A172 (cell line): ENCODE measurements at regions not wholly inside any gene's neighbourhood (a gene's known extent, or its start where the extent isn't known, plus 50 kb on each side); places are given as distances from the start of the nearest gene placed in this dataset.

ENCODE experiments used
- DNase-seq: peaks from one replicate; pipeline ENCODE4 v3.0.0-alpha.2; 2015; ENCODE audit warnings: low spot score

GRCh38 chr5:167626341-167627123, 664.9 kb upstream of the WWC1 start:
- peak; percentile 40 for DNase-seq

- DNase-seq, result no peak
Observed at GRCh38 chr5:167629634-167630033, 661.8 kb upstream of the WWC1 start.

GRCh38 chr5:167631191-167631590, 660.3 kb upstream of the WWC1 start:
- no peak for DNase-seq

- no peak for DNase-seq
Observed at GRCh38 chr5:167633114-167633513, 658.3 kb upstream of the WWC1 start.

DNA sequence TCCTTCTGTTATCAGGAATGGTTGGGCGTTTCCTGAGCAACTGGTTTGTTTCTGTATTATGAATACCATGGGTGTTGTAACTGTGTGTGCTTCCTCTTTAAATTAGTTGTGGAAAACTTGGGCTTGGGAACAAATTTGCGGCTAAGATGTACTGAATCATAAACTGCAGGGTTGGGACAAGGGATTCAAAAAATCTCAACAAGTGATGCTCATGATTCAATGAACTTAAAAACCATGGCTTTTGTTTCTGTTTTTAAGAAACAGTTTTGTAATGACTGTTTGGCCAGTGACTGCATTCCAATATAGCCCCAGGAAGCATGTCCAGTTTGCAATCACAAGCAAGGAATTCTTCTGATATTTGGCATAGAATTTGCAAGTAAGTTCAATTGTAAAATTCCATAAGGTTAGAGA, 657.5 kb upstream of the WWC1 start:
- no peak for DNase-seq

DNA sequence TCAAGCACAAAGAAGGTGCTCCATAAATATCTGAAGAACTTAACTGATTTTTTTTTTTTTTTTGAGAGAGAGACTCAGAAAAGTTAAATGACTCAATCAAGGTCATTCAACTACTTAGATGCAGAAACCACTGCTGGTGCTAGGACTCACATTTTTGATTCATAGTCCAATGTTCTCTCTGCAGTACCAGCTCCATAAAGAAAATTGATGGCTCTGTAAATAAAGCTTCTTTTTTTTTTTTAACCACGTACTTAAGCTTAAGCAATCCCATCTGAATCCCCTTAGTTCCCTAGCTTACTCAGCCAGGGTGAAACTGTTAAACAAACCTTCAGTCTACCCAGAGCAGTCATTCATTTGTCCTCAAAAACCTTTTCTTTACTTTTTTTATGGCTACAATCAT, 657.0 kb upstream of the WWC1 start:
- peak; percentile 37 for DNase-seq

DNA sequence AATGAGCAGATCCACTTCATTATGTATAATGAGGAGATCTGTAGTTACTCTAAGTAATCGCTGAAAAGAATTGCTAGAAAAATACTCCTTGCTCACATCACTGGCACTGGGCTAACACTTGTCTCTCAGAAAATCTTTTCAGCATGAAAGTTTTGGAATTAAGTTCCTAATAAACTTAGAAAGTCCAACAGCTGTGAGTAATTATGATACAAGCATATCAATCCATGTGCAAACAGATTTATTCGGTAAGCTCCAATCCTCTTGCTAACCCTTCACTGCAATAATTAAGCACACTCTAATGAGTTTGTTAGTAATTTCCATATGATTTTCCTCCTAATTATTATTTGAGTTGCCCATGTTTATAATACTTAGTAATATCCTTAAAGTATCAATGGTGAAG, 652.6 kb upstream of the WWC1 start:
- DNase-seq, result no peak

GRCh38 chr5:167639273-167639672, 652.2 kb upstream of the WWC1 start:
- peak; percentile 43 for DNase-seq

- peak; percentile 56 for DNase-seq
Observed at GRCh38 chr5:167639766-167640165, 651.7 kb upstream of the WWC1 start.

- no peak for DNase-seq
Observed at GRCh38 chr5:167642181-167642580, 649.3 kb upstream of the WWC1 start.

DNA sequence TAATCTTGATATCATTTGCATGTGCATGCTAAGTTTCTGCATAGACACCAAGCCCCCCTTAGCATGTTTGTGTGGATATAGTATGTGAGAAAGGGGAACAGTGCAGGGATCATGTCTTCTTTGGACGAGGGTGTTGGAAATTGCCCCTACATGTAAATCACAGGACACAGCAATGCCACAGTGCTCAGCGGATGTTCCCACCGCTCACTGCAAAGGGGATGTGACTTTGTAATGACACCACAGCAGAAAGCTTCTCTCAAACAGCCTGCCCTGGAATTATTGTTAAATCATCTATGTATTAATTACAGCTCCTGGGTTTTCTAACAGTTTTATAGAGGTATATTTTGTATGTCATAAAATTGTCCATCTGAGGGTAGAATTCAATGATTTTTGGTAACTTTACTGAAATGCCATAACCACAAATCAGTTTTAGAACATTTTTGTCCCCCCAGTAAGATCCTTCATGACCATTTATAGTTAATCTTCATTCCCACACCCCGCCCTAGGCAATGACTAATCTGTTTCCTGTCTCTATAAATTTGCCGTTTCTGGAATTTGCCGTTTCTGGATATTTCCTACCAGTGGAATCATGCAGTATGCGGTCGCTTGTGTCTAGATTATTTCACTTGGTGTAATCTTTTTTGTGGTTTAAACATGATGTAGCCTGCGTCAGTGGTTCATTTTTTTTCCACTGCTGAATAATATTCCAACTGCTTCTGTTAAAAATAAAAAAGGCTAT, 648.5 kb upstream of the WWC1 start:
- DNase-seq, result peak; percentile 98

DNA sequence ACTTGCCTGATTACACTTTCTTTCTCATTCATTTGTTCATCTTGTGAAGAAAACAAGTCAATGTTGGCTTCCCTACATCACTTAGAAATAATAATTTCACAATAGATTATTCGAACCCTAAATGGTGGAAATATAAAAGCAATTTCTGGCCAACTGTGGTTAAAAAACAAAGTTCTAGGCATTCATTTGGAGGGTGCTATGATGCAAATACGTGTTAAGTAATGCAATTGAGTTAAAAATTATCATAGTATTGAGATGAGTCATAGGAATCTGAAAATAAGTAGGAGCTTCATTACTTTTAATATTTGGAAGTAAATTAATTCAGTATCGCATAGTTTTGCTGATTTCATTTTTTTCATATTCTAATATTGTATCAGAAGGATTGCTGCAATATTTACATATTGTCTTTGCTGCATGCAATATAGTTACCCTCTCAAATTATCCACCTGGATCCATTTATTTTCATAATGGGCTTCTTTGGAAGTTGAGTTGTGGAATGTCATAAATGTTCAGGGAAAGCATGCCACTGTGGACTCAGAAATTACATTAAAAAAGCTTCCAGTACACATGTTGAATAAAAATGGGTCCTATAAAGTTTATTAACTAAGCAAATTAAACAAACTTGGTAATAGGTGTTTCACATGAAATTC, 647.7 kb upstream of the WWC1 start:
- peak; percentile 19 for DNase-seq

DNA sequence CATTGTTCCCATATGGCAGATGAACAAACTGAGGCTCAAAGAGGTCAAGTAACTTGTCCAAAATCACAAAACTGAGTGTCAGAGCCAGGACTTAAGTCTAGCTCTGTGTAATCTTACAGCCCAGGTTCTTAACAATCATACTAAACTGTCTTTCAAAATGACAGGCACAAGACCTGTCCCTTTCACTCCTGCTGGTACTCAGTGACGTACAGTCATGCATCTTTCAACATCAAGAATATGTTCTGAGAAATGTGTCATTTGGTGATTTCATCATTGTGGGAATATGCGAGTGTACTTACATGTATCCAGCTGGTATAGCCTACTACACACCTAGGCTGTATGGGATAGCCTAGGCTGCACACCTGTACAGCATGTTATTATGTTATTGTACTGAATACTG, 646.8 kb upstream of the WWC1 start:
- DNase-seq, result no peak

DNA sequence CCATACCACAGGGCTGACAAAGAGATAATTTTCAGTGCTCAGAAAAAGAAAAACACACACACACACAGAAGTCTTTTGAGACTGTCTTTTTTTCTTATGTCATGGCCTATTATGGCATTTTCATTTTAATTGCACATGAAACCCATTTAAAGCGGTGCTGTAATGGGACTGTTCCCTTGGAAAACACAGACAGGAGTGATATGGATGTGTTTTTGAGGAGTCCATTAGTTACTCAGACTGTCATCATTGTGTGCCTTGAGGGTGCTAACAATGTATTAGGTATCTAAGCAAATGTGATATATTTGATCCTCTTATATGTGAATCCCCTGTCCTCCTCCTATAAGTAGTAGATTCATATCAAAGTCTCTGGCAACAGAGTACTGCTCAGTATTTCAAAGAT, 642.0 kb upstream of the WWC1 start:
- DNase-seq, result no peak

DNA sequence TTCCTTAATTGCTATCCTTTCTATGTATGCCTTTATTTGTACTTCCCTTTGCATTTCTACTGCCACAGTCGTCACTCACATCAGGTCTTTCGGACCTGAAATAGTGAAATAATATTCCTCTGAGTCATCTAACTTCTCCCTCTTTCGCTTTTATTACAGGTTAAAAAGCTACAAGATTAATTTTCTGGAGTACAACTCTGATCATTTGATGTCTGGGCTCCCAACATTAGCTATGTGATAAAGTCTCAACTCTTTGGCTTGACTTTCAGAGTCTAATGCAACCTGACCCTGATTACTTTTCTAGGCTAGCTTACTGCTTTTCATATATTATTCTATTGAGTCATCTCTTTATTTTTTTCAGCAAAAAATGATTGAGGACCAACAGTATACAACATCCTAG, 638.8 kb upstream of the WWC1 start:
- DNase-seq, result peak; percentile 65

GRCh38 chr5:167653645-167654106, 637.8 kb upstream of the WWC1 start:
- DNase-seq, result peak; percentile 32

DNA sequence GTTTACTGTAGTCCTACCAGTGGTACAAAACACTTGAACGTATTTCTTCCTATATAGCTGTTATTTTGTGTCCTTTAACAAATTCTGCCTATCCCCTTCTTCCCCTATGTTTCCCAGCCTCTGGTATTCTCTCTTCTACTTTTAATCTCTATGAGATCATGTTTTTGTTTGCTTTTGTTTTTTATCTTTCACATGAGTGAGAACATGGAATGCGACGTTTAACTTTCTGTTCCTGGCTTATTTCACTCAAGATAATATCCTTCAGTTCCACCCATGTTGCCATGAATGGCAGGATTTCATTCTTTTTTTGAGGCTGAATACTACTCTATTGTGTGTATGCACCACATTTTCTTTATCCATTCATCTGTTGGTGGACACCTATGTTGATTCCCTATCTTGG, 634.4 kb upstream of the WWC1 start:
- no peak for DNase-seq

GRCh38 chr5:167658889-167659288, 632.6 kb upstream of the WWC1 start:
- DNase-seq, result no peak

DNA sequence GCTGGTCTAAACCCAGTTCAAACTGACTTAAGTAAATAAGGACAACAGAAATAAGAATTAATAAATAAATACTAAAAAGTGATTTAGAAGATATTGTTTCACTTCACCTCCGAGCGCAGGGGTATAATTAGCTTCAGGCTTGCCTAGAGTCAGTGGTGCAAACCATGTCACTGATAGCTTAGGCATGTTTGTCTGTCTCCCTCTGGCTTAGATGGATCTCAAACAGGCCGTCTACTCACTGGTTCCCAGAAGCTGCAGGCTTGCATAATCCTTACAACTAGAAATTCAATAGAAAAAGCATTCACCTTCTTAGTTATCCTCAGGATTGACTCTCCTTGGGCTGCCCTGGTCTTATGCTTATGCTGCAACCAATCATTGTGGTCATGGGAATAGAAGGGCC, 629.8 kb upstream of the WWC1 start:
- no peak for DNase-seq

DNA sequence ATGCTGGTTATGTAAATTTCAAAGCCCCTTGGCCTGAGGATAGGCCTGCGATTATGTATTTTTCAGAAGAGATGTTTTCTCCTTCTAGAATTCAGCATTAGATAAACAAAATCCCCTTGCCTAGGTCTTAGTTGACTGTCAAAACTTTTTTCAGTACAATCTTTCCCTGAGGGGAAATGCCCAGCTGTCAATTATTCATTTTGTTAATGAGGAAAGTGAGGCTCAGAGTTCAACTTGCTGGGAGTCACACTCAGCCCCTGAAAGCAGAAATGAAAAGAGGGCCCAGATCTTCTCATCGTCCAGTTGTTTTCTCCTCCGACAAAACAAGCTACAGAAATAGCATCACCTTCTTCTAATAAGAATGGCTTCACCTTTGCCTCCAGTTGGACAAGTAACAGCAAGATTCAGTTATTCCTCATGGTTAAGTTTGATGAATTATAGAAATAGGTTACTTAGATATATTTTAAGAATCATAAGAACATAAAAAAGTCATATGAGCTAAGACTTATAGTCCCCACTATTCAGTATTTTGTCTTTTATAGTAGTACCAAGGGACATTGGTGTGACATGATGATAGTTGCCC, 627.1 kb upstream of the WWC1 start:
- no peak for DNase-seq

GRCh38 chr5:167665841-167666375, 625.5 kb upstream of the WWC1 start:
- no peak for DNase-seq

DNA sequence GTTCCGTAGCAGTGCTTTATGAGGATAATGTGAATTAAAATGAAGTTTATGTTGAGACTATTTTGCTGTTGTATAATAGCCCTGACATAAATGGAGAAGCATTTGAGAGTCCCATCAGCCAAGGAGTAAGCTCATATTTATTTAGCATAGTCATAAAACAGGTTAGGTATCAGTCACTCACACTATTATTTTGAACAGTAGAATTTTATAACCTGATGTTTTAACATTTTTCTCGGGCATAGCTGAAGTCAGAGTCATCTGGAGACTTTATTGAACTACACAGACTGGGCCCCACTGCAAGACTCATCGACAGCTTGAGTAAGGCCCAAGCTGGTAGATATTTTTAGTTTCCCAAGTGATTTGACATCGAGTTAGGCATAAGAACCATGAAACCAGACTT, 620.3 kb upstream of the WWC1 start:
- DNase-seq, result no peak
